ENCODE measurements at regions not wholly inside any gene's neighbourhood (a gene's known extent, or its start where the extent isn't known, plus 50 kb on each side); places are given as distances from the start of the nearest gene placed in this dataset.

- in situ Hi-C loops (cut with MboI; ENCODE audit: low sequenced_read_pairs): no loop called here
- no peak for DNase-seq (ENCODE audit: low spot score in 2 of 2)
- H3K4me1 ChIP-seq: no peaks in the 10 kb centered on the region
Measured at GRCh38 chr2:199160677-199161465, 296.9 kb downstream of the SATB2 start.

DNA sequence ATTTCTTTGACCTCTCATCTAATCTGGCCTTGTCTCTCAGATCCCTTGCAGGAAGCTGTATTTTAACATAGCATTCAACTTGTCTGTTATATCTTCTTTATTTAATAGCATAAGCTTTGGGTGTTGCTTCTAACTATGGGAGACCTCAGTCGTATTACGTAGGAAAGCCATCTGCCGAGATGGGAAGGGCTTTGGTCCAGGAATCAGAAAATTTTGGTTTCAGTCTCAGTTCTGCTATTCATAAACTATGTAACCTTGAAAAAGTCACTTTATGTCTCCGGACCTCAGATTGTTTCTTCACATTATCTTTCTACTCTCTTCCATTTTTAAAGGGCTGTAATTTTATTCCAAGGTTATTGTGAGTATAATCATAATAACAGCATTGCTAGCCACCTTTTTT, 297.7 kb downstream of the SATB2 start:
- no peak overlapping the region for H3K4me3 ChIP-seq
- DNase-seq (ENCODE audit: low spot score in 2 of 2): no peak
- no peaks in the 10 kb centered on the region for H3K27me3 ChIP-seq (ENCODE audit: low read depth)
- H3K4me1 ChIP-seq: no peaks in the 10 kb centered on the region
- no peaks in the 10 kb centered on the region for H3K36me3 ChIP-seq (replicated peaks)
- in situ Hi-C loops (cut with MboI; ENCODE audit: low sequenced_read_pairs): no loop called here
- H3K9me3 ChIP-seq: no peaks in the 10 kb centered on the region

More at GRCh38 chr2:199160677-199161465, 296.9 kb downstream of the SATB2 start:
- Histone ChIP-seq H3K9me3 (no peaks in the 10 kb centered on the region), H3K4me3 (no peak overlapping the region), H3K36me3 (replicated peaks) (no peaks in the 10 kb centered on the region), H3K27me3 (ENCODE audit: low read depth) (no peaks in the 10 kb centered on the region)

- Histone ChIP-seq H3K36me3 (replicated peaks) (no peaks in the 10 kb centered on the region), H3K27me3 (ENCODE audit: low read depth) (no peaks in the 10 kb centered on the region; the same call in 1 of the 2 replicates), H3K9me3 (no peaks in the 10 kb centered on the region), H3K4me1 (no peaks in the 10 kb centered on the region), H3K4me3 (no peak overlapping the region)
- in situ Hi-C loops (cut with MboI; ENCODE audit: low sequenced_read_pairs): no loop called here
- DNase-seq (ENCODE audit: low spot score in 2 of 2): no peak
Measured at GRCh38 chr2:199148076-199148845, 309.5 kb downstream of the SATB2 start.

GRCh38 chr2:199147216-199147615, 310.5 kb downstream of the SATB2 start:
- no peaks in the 10 kb centered on the region; the same call in 1 of the 2 replicates for H3K27me3 ChIP-seq (ENCODE audit: low read depth)
- H3K36me3 ChIP-seq (replicated peaks): no peaks in the 10 kb centered on the region
- H3K4me1 ChIP-seq: no peaks in the 10 kb centered on the region
- H3K9me3 ChIP-seq: no peaks in the 10 kb centered on the region
- in situ Hi-C loops (cut with MboI; ENCODE audit: low sequenced_read_pairs): no loop called here
- no peak overlapping the region for H3K4me3 ChIP-seq
- DNase-seq (ENCODE audit: low spot score in 2 of 2): no peak

GRCh38 chr2:199144546-199144945, 313.2 kb downstream of the SATB2 start:
- DNase-seq (ENCODE audit: low spot score in 2 of 2): no peak
- no peak overlapping the region for H3K4me3 ChIP-seq
- H3K4me1 ChIP-seq: no peaks in the 10 kb centered on the region
- H3K36me3 ChIP-seq (replicated peaks): no peaks in the 10 kb centered on the region
- H3K27me3 ChIP-seq (ENCODE audit: low read depth): no peaks in the 10 kb centered on the region; the same call in 1 of the 2 replicates
- in situ Hi-C loops (cut with MboI; ENCODE audit: low sequenced_read_pairs): no loop called here
- H3K9me3 ChIP-seq: no peaks in the 10 kb centered on the region

- Histone ChIP-seq H3K9me3 (no peaks in the 10 kb centered on the region), H3K4me1 (no peaks in the 10 kb centered on the region), H3K36me3 (replicated peaks) (no peaks in the 10 kb centered on the region), H3K27me3 (ENCODE audit: low read depth) (no peaks in the 10 kb centered on the region; the same call in 1 of the 2 replicates), H3K4me3 (no peak overlapping the region)
- in situ Hi-C loops (cut with MboI; ENCODE audit: low sequenced_read_pairs): no loop called here
- no peak for DNase-seq (ENCODE audit: low spot score in 2 of 2)
Measured at GRCh38 chr2:199144036-199144435, 313.7 kb downstream of the SATB2 start.

DNA sequence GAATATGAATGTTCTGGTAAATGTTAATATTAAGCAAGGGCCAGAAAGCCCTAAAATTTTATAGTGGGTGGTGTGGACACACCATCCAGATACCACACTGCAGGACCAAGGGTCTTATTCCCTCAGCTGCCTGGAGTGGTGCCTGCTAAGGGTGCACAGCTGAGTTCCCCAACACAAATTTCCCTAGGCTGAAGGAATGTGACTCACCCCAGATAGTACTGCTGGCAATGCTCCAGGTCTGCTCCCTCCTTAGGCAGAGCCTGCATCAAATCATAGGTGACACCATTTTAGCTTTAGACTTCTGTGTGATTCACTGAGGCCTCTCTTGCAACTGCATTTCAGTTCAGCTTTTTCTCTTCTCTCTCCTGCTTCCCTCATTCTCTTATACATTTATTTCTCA, 321.1 kb downstream of the SATB2 start:
- Histone ChIP-seq H3K27me3 (ENCODE audit: low read depth) (0 out of 2 replicates have a peak, but pooled peaks cover 2% of the 10 kb centered on the region), H3K9me3 (no peaks in the 10 kb centered on the region), H3K4me3 (no peak overlapping the region), H3K36me3 (replicated peaks) (no peaks in the 10 kb centered on the region), H3K4me1 (no peaks in the 10 kb centered on the region)
- no peak for DNase-seq (ENCODE audit: low spot score in 2 of 2)
- in situ Hi-C loops (cut with MboI; ENCODE audit: low sequenced_read_pairs): no loop called here

- in situ Hi-C loops (cut with MboI; ENCODE audit: low sequenced_read_pairs): no loop called here
- H3K4me1 ChIP-seq: no peaks in the 10 kb centered on the region
Measured at GRCh38 chr2:199136242-199136641, 321.5 kb downstream of the SATB2 start.

DNA sequence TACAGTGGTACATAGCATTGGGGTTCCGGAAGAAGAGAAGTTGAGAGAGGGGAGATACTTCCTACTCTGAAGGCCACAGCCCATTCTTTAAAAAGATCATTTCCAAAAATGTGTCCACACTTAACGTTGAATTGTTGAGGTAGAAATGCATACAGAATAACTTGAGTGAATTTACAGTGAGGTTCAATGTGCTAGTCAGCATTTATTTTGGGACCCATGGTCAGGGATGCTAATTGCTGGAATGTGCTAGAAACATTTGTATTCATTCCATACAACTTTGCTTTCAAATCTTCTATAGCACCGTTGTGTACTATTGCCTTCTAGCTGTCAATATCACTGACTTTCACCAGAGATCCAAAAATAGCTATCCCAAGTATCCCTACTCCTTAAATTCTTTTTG, 325.9 kb downstream of the SATB2 start:
- 0 out of 2 replicates have a peak, but pooled peaks cover 4% of the 10 kb centered on the region for H3K27me3 ChIP-seq (ENCODE audit: low read depth)
- DNase-seq (ENCODE audit: low spot score in 2 of 2): no peak
- no peak overlapping the region for H3K4me3 ChIP-seq
- no peaks in the 10 kb centered on the region for H3K9me3 ChIP-seq
- H3K4me1 ChIP-seq: no peaks in the 10 kb centered on the region
- in situ Hi-C loops (cut with MboI; ENCODE audit: low sequenced_read_pairs): no loop called here
- no peaks in the 10 kb centered on the region for H3K36me3 ChIP-seq (replicated peaks)

More at GRCh38 chr2:199136242-199136641, 321.5 kb downstream of the SATB2 start:
- 0 out of 2 replicates have a peak, but pooled peaks cover 2% of the 10 kb centered on the region for H3K27me3 ChIP-seq (ENCODE audit: low read depth)
- DNase-seq (ENCODE audit: low spot score in 2 of 2): no peak
- H3K36me3 ChIP-seq (replicated peaks): no peaks in the 10 kb centered on the region
- H3K4me3 ChIP-seq: no peak overlapping the region
- H3K9me3 ChIP-seq: no peaks in the 10 kb centered on the region

- Histone ChIP-seq H3K27me3 (ENCODE audit: low read depth) (0 out of 2 replicates have a peak, but pooled peaks cover 4% of the 10 kb centered on the region), H3K36me3 (replicated peaks) (no peaks in the 10 kb centered on the region), H3K4me3 (no peak overlapping the region), H3K4me1 (no peaks in the 10 kb centered on the region), H3K9me3 (no peaks in the 10 kb centered on the region)
- in situ Hi-C loops (cut with MboI; ENCODE audit: low sequenced_read_pairs): no loop called here
- no peak for DNase-seq (ENCODE audit: low spot score in 2 of 2)
Measured at GRCh38 chr2:199131136-199131655, 326.5 kb downstream of the SATB2 start.

- no peak for DNase-seq (ENCODE audit: low spot score in 2 of 2)
Measured at GRCh38 chr2:199130501-199130900, 327.2 kb downstream of the SATB2 start.

DNA sequence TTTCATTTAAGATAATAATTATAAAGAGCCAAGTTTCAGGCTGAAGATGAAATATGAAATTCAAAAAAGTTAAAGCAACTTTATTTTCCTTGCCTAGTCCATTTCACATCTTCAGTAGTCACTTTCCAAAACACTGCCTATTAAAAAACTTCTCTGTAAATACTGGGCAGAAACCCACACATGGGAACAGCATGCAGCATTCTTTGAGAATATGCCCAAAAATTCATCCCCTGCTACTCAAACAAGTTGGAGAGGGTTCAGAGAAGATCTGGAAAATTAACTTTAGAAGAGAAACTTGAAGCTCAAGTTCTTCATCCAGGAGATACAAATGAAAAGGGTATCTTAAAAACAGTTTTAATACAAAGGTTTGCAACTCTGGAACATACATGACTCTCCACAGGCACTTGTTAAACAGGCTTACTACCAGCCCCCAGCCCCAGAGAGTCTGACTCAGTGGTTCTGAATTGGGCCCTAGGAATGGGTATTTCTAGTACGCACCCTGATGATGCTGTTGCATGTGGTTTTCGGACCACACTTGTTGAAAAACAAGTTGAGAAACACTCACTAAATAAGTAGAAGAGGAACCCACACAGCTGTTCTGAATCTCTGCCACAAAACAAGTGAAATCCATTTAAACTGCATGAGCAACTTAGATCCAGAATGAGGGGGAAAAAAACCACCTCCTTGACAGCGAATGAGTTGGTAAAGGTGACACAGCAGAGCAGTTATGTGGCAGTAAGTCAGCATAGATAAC, 329.1 kb downstream of the SATB2 start:
- H3K27me3 ChIP-seq (ENCODE audit: low read depth): 0 out of 2 replicates have a peak, but pooled peaks cover 4% of the 10 kb centered on the region
- no peaks in the 10 kb centered on the region for H3K36me3 ChIP-seq (replicated peaks)
- no peak overlapping the region for H3K4me3 ChIP-seq
- no peak for DNase-seq (ENCODE audit: low spot score in 2 of 2)
- no peaks in the 10 kb centered on the region for H3K4me1 ChIP-seq
- in situ Hi-C loops (cut with MboI; ENCODE audit: low sequenced_read_pairs): no loop called here
- H3K9me3 ChIP-seq: no peaks in the 10 kb centered on the region

More at GRCh38 chr2:199130501-199130900, 327.2 kb downstream of the SATB2 start:
- Histone ChIP-seq H3K27me3 (ENCODE audit: low read depth) (0 out of 2 replicates have a peak, but pooled peaks cover 4% of the 10 kb centered on the region), H3K36me3 (replicated peaks) (no peaks in the 10 kb centered on the region), H3K4me1 (no peaks in the 10 kb centered on the region), H3K4me3 (no peak overlapping the region), H3K9me3 (no peaks in the 10 kb centered on the region)
- in situ Hi-C loops (cut with MboI; ENCODE audit: low sequenced_read_pairs): no loop called here

GRCh38 chr2:199119796-199120195, 337.9 kb downstream of the SATB2 start:
- Histone ChIP-seq H3K4me3 (no peak overlapping the region), H3K36me3 (replicated peaks) (no peaks in the 10 kb centered on the region), H3K9me3 (no peaks in the 10 kb centered on the region), H3K27me3 (ENCODE audit: low read depth) (0 out of 2 replicates have a peak, but pooled peaks cover 2% of the 10 kb centered on the region), H3K4me1 (no peaks in the 10 kb centered on the region)
- in situ Hi-C loops (cut with MboI; ENCODE audit: low sequenced_read_pairs): no loop called here
- DNase-seq (ENCODE audit: low spot score in 2 of 2): no peak
